SJSA1 (cell line): ENCODE measurements at regions not wholly inside any gene's neighbourhood (a gene's known extent, or its start where the extent isn't known, plus 50 kb on each side); places are given as distances from the start of the nearest gene placed in this dataset.
"Not testable (repeated sequence)": the region's sequence is repeated elsewhere in the genome, so short reads cannot be mapped to it uniquely, and the experiment has no call there.

Experiments used
- DNase-seq, 2 experiments: peaks; one replicate each; pipeline ENCODE4 v3.0.0-alpha.2; 2015 to 2020; ENCODE audit warnings: low spot score in 2 of 2, low read depth in 1 of 2
- H3K27ac ChIP-seq: fragments of 250-450 bp; sonication (Bioruptor Pico); 2 replicates; pipeline ENCODE4 v1.5.1; 2020; ENCODE audit warnings: mild to moderate bottlenecking, moderate library complexity
- H3K27me3 ChIP-seq: fragments of 250-450 bp; sonication (Bioruptor Pico); replicated peaks from 2 replicates; pipeline ENCODE4 v1.5.1; 2020; ENCODE audit warnings: mild to moderate bottlenecking, moderate library complexity
- H3K36me3 ChIP-seq: fragments of 250-450 bp; sonication (Bioruptor Pico); 2 replicates; pipeline ENCODE4 v1.5.1; 2020; ENCODE audit warnings: mild to moderate bottlenecking
- H3K4me1 ChIP-seq: fragments of 250-450 bp; sonication (Bioruptor Pico); replicated peaks from 2 replicates; pipeline ENCODE4 v1.6.1; 2021; ENCODE audit warnings: mild to moderate bottlenecking
- H3K4me3 ChIP-seq: fragments of 250-450 bp; sonication (Bioruptor Pico); 2 replicates; pipeline ENCODE4 v1.5.1; 2020; ENCODE audit warnings: mild to moderate bottlenecking
- H3K9me3 ChIP-seq: fragments of 250-450 bp; sonication (Bioruptor Pico); replicated peaks from 2 replicates; pipeline ENCODE4 v1.5.1; 2020; ENCODE audit warnings: mild to moderate bottlenecking

DNA sequence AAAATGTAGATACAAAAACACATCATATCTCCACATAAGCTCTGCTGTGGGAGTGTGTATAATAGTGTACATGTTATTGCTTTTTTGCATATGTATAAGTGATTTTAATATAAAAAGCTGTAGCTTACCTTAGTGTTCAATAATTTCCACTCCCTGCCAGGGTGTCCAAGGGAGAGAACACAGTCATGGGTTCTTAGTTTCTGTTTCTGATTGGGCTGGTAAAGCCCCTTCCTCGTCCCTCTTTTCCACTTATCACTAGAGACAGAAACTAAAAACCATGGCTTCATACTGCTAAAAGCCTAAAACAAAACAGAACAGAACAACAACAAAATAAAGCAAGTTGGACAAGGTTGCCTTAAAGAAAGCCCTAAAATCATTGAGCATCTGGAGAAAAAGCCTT lies 74.4 kb upstream of the S1PR3 start:
- Histone ChIP-seq H3K4me3 (no peak overlapping the region), H3K36me3 (no peaks in the 10 kb centered on the region), H3K9me3 (no peaks in the 10 kb centered on the region; the same call in 1 of the 2 replicates), H3K27ac (no peak overlapping the region), H3K4me1 (peaks cover 16% of the 10 kb centered on the region), H3K27me3 (no peaks in the 10 kb centered on the region)
- no peak for DNase-seq

DNA sequence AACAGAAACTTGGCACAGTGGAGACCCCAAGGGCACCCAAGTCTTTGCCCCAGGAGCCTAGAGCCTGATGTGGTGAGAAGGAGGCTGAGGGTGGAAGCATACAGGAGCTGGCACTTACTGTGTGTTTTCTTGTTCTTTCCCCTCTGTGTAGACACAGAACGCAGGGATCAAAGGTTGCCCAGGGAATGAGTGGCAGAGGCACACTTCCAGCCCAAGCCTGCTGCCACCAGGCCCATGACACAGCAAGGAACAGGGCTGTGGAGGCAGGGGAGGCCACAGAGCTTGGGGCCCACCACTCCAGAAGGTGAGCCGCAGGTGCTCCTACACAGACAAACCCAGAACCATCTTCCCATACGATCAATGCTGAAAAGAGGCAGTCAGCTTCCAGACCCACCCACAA lies 73.9 kb upstream of the S1PR3 start:
- peaks cover 16% of the 10 kb centered on the region for H3K4me1 ChIP-seq
- H3K27ac ChIP-seq, result no peak overlapping the region
- H3K27me3 ChIP-seq, result no peaks in the 10 kb centered on the region
- DNase-seq, result no peak
- H3K9me3 ChIP-seq, result no peaks in the 10 kb centered on the region; the same call in 1 of the 2 replicates
- no peak overlapping the region for H3K4me3 ChIP-seq
- H3K36me3 ChIP-seq, result no peaks in the 10 kb centered on the region

DNA sequence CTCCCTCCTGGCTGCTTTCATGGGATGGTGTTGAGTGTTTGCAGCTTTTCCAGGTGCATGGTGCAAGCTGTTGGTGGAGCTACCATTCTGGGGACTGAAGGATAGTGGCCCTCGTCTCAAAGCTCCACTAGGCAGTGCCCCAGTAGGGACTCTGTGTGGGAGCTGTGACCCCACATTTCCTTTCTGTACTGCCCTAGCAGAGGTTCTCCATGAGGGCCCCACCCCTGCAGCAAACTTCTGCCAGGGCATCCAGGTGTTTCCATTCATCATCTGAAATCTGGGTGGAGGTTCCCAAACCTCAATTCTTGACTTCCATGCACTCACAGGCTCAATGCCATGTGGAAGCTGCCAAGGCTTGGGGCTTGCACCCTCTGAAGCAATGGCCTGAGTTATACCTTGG lies 72.7 kb upstream of the S1PR3 start:
- not testable (repeated sequence) for DNase-seq, H3K36me3 ChIP-seq, H3K27me3 ChIP-seq, H3K9me3 ChIP-seq, H3K4me3 ChIP-seq, H3K27ac ChIP-seq
- H3K4me1 ChIP-seq, result peaks cover 23% of the 10 kb centered on the region

DNA sequence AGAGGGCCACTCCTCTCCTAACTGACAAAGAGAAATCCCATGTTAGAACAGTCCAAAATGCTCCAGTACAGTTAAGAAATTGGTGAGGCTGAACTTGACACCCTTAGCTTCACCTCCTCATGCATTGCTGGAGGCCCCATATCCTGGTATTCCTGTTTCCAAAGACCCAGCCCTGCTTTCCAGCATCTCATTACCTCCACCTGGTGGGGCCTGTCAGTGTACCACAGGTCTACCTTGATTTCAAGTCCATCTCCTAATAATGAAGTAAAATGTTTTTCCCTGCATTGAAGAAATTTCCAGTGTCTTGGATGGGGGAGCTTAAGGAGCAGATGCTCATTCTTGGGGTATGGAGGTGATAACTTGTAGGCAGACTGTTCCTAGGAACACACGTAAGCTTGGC lies 70.6 kb upstream of the S1PR3 start:
- Histone ChIP-seq H3K27me3 (no peaks in the 10 kb centered on the region), H3K4me1 (peaks cover 28% of the 10 kb centered on the region), H3K9me3 (no peaks in the 10 kb centered on the region; the same call in 1 of the 2 replicates), H3K36me3 (no peaks in the 10 kb centered on the region), H3K27ac (peak overlapping the region; percentile 29; the same call in 1 of the 2 replicates), H3K4me3 (no peak overlapping the region)
- DNase-seq, result peak in 1 of 2 experiments; percentile 2

DNA sequence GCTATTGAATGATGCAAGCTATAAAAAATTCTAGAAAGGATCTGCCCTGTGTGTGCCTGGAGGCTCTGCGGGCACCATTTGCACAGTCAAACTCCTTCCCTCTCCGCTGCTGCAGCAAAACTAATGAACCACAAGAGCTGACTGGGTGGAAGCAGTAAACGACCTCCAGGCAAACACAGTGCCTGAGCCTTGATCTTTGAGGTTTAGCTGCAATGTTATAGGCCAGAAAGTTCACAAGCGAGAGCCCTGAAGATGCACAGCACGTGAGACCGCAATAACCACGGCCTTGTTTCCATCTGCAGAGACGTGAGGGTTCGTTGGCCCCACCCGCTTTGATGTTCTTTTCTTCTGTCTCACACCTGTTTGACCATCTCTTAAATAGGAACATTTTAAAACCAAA lies 69.2 kb upstream of the S1PR3 start:
- no peaks in the 10 kb centered on the region for H3K36me3 ChIP-seq
- H3K4me1 ChIP-seq, result peaks cover 28% of the 10 kb centered on the region
- H3K27ac ChIP-seq, result no peak overlapping the region
- DNase-seq, result no peak
- H3K9me3 ChIP-seq, result no peaks in the 10 kb centered on the region; the same call in 1 of the 2 replicates
- no peaks in the 10 kb centered on the region for H3K27me3 ChIP-seq
- no peak overlapping the region for H3K4me3 ChIP-seq

DNA sequence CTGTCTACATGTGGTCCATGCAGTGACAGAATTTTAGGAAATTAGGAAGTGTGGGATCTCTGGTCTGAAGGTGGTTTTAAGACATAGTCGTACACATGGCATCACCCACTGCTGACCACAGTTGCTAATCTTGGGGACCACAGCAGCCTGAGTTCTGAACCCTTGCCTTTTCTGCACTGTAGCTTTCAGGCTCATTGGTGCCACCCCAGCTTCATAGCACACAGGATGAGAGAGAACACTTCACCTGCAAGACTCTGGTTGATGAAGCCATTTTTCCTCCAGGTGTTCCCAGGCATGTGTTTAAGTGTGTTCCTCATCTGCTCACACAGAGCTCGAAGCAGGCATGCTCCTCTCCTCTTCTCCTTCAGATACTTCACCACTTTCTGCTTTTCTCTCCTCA lies 68.2 kb upstream of the S1PR3 start:
- DNase-seq, result no peak
- Histone ChIP-seq H3K36me3 (no peaks in the 10 kb centered on the region), H3K27ac (no peak overlapping the region; the same call in none of the 2 replicates), H3K27me3 (no peaks in the 10 kb centered on the region), H3K4me3 (no peak overlapping the region), H3K4me1 (peaks cover 28% of the 10 kb centered on the region), H3K9me3 (no peaks in the 10 kb centered on the region; the same call in 1 of the 2 replicates)

DNA sequence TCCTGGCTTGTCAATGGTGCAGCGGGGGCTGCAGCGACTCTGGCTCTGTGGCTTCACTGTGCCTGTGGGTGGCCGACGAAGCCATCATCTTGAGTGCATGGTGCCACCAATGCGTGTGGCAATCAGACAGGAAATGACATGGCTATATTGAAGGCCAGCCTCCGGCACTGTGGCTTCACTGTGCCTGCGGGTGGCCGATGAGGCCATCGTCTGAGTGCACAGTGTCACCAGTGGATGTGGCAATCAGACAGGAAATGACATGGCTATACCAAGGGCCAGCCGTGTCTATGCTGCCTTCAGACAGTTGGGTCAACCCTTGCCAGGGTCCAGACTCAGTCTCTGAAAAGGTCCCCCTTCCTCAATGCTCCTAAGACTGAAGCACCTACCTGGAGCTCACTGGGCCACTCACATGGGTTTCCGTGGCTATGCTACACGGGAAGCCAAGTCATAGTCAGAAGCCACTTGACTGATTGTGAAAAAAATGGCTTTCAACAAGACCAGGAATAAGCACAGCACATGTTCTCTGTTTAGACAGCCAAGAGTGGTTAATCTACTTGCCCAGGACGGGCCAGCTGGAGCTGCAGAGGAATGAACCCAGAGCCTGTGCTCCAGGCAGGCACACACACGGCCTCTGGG lies 67.5 kb upstream of the S1PR3 start:
- peaks cover 28% of the 10 kb centered on the region for H3K4me1 ChIP-seq
- peak overlapping the region; percentile 81 for H3K27ac ChIP-seq
- H3K27me3 ChIP-seq, result no peaks in the 10 kb centered on the region
- no peaks in the 10 kb centered on the region; the same call in 1 of the 2 replicates for H3K9me3 ChIP-seq
- peak; percentile 30 to 62 for DNase-seq
- no peaks in the 10 kb centered on the region for H3K36me3 ChIP-seq
- H3K4me3 ChIP-seq, result no peak overlapping the region

DNA sequence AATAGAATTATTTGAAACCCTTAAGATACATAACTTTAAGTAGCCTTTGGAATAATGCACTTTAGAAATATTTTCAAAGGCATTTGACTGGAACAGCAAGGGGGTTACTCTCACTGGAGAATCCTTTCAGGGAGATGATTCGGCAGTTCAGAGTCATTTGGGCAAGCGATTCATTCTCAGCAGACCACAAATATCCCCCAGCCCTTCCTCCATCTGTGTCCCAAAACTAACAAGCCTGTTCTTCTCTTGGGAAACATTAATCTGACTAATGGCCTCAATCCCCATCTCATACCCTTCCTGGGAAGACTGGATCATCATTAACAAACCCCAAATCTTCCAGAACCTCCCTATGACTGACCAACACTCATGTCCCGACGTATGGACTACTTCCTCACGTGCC lies 65.8 kb upstream of the S1PR3 start:
- DNase-seq, result no peak
- no peak overlapping the region for H3K4me3 ChIP-seq
- H3K27me3 ChIP-seq, result no peaks in the 10 kb centered on the region

DNA sequence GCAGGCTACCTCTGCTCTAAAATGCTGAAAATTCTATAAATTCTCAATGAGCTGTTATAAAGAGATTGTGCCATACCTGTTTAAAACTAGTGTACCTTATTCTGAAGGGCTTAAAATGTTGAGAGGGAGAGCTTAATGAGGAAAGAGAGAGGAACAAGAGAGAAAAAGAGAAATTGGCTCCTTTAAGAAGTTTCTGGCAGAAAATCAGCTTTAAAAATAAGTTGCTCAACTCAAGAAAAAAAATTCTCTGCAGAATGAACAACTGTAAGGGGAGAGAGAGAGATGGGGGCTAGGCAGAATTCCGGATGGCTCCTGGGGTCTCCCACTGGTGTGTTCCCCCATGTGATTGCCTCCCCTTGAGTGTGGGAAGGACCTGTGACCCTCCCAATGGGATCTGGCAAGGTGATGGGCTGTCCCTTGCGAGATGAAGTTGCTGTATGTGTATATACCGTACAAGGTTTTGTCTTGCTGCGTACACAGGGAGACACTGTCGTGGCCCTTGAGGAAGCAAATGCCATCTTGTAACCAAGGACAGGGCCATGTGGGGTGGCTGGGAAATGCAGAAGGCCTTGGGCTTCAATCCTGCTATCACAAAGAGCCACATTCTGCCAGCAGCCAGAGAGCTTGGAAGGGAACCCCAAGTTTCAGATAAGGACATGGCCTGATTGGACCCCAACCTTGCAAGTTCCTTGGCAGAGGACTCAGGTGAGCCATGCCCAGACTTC lies 64.3 kb upstream of the S1PR3 start:
- peaks cover 12% of the 10 kb centered on the region for H3K4me1 ChIP-seq
- H3K27me3 ChIP-seq, result no peaks in the 10 kb centered on the region
- no peak for DNase-seq

More for the DNA sequence above, 65.8 kb upstream of the S1PR3 start:
- Histone ChIP-seq H3K4me1 (peaks cover 26% of the 10 kb centered on the region), H3K27ac (no peak overlapping the region), H3K9me3 (no peaks in the 10 kb centered on the region), H3K36me3 (no peaks in the 10 kb centered on the region)

DNA sequence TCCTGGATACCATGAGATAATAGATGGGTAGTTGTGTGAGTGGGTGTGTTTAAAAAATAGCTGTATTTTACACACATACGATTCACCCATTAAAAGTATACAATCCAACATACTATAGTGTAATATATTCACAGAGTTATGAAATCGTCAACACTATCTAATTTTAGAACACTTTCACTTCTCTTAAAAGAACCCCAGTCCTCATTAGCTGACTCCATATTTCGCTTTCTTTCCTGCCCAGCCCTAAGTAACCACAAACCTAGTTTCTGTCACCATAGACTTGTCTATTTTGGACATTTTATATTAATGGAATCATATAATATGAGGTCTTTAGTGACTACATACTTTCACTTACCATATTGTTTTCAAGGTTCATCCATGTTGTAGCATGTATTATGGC lies 63.8 kb upstream of the S1PR3 start:
- Histone ChIP-seq H3K27me3 (no peaks in the 10 kb centered on the region), H3K4me1 (peaks cover 12% of the 10 kb centered on the region), H3K27ac (no peak overlapping the region), H3K36me3 (no peaks in the 10 kb centered on the region), H3K9me3 (no peaks in the 10 kb centered on the region), H3K4me3 (no peak overlapping the region)
- no peak for DNase-seq

More for the DNA sequence above, 64.3 kb upstream of the S1PR3 start:
- Histone ChIP-seq H3K4me3 (no peak overlapping the region), H3K36me3 (no peaks in the 10 kb centered on the region), H3K27ac (no peak overlapping the region), H3K9me3 (no peaks in the 10 kb centered on the region)

DNA sequence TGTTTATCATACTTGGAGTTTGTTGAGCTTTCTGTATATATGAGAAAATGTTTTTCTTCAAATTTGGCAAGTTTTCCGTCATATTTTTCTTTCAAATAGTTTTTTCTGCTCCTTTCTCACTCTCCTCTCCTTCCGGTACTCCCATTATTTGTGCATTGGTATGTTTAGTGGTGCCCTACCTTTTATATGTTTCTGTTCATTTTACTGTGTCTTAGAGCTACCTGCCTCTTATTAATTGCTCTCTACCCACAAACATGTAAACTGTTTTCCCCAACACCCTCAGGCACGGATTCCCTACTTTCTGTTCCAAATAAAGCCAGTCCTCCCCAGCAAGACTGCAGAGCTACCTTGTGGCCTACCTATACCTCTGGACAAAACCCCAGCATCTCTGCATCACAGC lies 60.6 kb upstream of the S1PR3 start:
- no peak overlapping the region for H3K27ac ChIP-seq
- H3K4me3 ChIP-seq, result no peak overlapping the region
- H3K9me3 ChIP-seq, result no peaks in the 10 kb centered on the region
- H3K36me3 ChIP-seq, result no peaks in the 10 kb centered on the region
- DNase-seq, result no peak
- H3K27me3 ChIP-seq, result no peaks in the 10 kb centered on the region
- H3K4me1 ChIP-seq, result no peaks in the 10 kb centered on the region

DNA sequence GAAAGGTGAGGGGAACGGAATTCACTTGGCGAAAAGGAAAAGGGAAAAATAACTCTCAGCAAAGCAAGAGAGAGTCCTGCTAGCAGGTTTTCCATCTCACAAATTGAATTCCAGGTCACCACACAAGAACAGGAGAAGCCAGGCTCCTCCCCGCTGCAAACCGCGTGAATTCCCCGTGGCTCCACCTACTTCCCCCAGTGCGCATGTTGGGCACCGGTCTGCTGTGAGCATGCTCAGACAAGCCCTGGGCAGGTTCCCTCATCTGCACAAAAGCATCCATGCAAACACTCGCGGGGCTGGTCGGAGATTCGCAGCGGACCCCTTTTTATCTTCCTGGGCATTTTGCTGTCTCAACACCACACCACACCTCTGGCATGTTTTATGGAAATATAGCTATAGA lies 58.5 kb upstream of the S1PR3 start:
- Histone ChIP-seq H3K27me3 (no peaks in the 10 kb centered on the region), H3K4me3 (no peak overlapping the region), H3K4me1 (no peaks in the 10 kb centered on the region), H3K36me3 (no peaks in the 10 kb centered on the region), H3K9me3 (no peaks in the 10 kb centered on the region), H3K27ac (no peak overlapping the region)
- no peak for DNase-seq

DNA sequence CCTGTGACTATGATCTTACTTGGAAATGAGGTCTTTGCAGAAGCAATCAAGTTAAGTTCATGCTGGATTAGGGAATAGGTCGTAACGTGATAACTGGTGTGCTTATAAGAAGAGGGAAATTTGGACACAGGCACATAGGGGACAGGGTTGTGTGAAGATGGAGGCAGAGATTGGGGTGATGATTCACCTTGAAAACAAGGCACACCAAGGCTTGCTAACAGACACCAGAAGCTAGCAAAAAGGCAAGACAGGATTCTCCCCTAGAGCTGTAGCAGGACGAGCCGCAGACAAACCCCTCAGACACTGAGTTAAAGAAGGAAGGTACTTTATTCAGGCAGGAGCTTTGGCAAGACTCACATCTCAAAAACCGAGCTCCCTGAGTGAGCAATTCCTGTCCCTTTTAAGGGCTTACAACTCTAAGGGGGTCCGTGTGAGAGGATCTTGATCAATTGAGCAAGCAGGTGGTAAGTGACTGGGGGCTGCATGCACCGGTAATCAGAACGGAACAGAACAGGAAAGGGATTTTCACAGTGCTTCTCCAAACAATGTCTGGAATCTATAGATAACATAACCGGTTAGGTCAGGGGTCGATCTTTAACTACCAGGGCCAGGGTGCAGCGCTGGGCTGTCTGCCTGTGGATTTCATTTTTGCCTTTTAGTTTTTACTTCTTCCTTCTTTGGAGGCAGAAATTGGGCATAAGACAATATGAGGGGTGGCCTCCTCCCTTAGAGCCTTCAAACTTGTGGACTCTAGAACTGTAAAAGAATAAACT lies 57.5 kb upstream of the S1PR3 start:
- Histone ChIP-seq H3K4me3 (no peak overlapping the region), H3K36me3 (no peaks in the 10 kb centered on the region), H3K4me1 (no peaks in the 10 kb centered on the region), H3K9me3 (no peaks in the 10 kb centered on the region), H3K27me3 (no peaks in the 10 kb centered on the region), H3K27ac (no peak overlapping the region)
- no peak for DNase-seq
